Gastrocnemius medialis (tissue), 4 donors: ENCODE measurements at regions not wholly inside any gene's neighbourhood (a gene's known extent, or its start where the extent isn't known, plus 50 kb on each side); places are given as distances from the start of the nearest gene placed in this dataset.

Source experiments
- CTCF ChIP-seq, 5 experiments: fragments of 450-650 bp in 3 of 5; fragments of 200-600 bp in 2 of 5; sonication (generic) in 2 of 5; IDR thresholded peaks in 4 of 5; conservative IDR thresholded peaks in 1 of 5; 1 replicate in 4 of 5; 2 replicates in 1 of 5; pipeline ENCODE4 v1.5.1; 2016 to 2019; ENCODE audit warnings: antibody characterized with exemption in 5 of 5, mild to moderate bottlenecking in 3 of 5, moderate library complexity in 3 of 5
- POLR2A ChIP-seq, 2 donors: fragments of 450-650 bp; IDR thresholded peaks; one replicate each; pipeline ENCODE4 v1.6.1; 2017; ENCODE audit warnings: antibody characterized with exemption in 2 of 2, mild to moderate bottlenecking in 2 of 2, moderate library complexity in 2 of 2

GRCh38 chr11:113556036-113556435, 80.8 kb upstream of the DRD2 start:
- no peak for TF ChIP-seq POLR2A (IDR thresholded peaks at IDR 0.05)
- no peak for TF ChIP-seq CTCF (IDR thresholded peaks at IDR 0.05 in 4 of 5, conservative IDR thresholded peaks at IDR 0.05 in 1 of 5)
